ENCODE measurements at regions not wholly inside any gene's neighbourhood (a gene's known extent, or its start where the extent isn't known, plus 50 kb on each side); places are given as distances from the start of the nearest gene placed in this dataset.
A peak's percentile ranks its signal among the peaks of the same experiment; 100 is the strongest.
"Not testable (repeated sequence)": the region's sequence is repeated elsewhere in the genome, so short reads cannot be mapped to it uniquely, and the experiment has no call there.

DNA sequence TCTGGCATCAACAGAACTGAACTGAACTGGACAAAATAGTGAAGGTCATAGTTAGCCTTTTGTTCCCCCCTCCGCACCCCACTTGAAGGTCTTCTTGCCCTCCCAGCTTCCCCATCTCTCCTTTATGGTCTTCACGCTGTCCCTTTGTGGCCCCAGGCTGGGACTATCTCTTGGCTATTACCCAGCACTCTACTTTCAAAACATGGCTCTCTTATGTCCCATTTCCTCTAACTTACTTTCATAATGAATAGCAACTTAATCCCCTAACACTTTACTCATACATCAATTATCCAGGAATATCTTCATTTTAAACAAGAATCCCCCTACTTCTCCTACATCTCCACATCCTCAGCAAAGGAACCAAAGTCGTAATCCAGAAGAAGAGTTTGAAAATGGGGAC lies 135.3 kb upstream of the ITGB1 start:
- no peak overlapping the region for H3K27ac Mint-ChIP-seq

DNA sequence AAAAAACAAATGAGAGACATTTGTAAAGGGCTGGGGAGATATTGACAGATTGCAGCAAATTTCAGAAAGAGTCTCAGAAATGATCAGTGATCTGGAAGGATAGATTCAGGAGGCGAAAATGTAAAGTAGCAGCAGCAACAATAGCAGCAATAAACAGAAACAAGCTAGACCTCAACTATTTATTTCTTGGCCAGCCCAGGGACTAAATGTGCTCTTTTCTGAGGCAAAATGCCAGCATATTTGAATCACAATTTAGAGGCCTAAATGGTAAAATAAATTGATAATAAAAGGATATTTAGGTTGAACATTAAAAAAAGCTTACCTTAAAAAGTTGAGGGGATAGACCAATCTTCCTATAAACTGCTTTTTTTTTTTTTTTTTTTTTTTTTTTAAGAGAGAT lies 134.6 kb upstream of the ITGB1 start:
- no peak overlapping the region for H3K4me3 Mint-ChIP-seq
- peaks cover 5% of the 10 kb centered on the region for H3K4me1 Mint-ChIP-seq (ENCODE audit: low read depth)
- no peak overlapping the region for H3K27ac Mint-ChIP-seq
- no peaks in the 10 kb centered on the region for H3K27me3 Mint-ChIP-seq (ENCODE audit: low read depth)
- H3K36me3 Mint-ChIP-seq (ENCODE audit: low read depth): peaks cover 18% of the 10 kb centered on the region
- H3K9me3 Mint-ChIP-seq: peaks cover 50% of the 10 kb centered on the region

More for the DNA sequence above, 135.3 kb upstream of the ITGB1 start:
- peaks cover 14% of the 10 kb centered on the region for H3K36me3 Mint-ChIP-seq (ENCODE audit: low read depth)
- H3K4me1 Mint-ChIP-seq (ENCODE audit: low read depth): peaks cover 2% of the 10 kb centered on the region
- H3K9me3 Mint-ChIP-seq: peaks cover 46% of the 10 kb centered on the region
- H3K4me3 Mint-ChIP-seq: peak overlapping the region; percentile 8
- no peaks in the 10 kb centered on the region for H3K27me3 Mint-ChIP-seq (ENCODE audit: low read depth)

DNA sequence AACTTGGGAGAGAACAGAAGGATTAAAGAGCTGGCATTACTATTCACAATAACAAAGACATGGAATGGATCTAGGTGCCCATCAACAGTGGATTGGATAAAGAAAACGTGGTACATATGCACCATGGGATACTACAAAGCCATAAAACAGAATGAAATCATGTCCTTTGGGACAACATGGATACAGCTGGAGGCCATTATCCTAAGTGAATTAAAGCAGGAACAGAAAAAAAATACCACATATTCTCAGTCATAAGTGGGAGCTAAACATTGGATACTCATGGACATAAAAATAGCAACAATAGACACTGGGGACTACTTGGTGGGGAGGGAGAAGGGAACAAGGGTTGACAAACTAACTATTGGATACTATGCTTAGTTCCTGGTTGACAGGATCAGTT lies 133.2 kb upstream of the ITGB1 start:
- Mint-ChIP-seq H3K4me1 (ENCODE audit: low read depth) (peaks cover 13% of the 10 kb centered on the region), H3K27me3 (ENCODE audit: low read depth) (no peaks in the 10 kb centered on the region), H3K9me3 (peaks cover 41% of the 10 kb centered on the region), H3K36me3 (ENCODE audit: low read depth) (peaks cover 19% of the 10 kb centered on the region), H3K27ac (no peak overlapping the region), H3K4me3 (no peak overlapping the region)

DNA sequence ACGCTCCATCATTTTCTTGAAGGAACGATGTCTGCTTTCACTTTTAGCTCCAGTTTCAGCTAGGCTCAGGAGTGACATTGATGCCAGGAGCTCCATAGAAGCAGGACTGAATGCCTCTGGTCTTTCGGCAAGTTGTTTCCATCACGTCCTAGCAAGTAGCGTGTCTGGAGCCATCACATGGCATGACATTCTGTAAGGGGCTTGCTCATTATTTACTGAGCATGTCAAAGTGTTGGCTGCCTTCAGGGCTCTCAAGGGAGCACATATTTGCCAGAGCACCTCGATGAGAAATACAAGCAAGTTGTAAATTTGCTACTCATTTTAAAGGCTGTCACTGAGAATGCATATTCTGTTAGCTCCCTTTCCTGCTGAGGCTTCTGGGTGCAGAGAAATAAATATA lies 131.0 kb upstream of the ITGB1 start:
- Mint-ChIP-seq H3K4me3 (no peak overlapping the region), H3K27ac (no peak overlapping the region), H3K27me3 (ENCODE audit: low read depth) (no peaks in the 10 kb centered on the region), H3K9me3 (peaks cover 32% of the 10 kb centered on the region), H3K4me1 (ENCODE audit: low read depth) (peaks cover 11% of the 10 kb centered on the region), H3K36me3 (ENCODE audit: low read depth) (peaks cover 16% of the 10 kb centered on the region)

DNA sequence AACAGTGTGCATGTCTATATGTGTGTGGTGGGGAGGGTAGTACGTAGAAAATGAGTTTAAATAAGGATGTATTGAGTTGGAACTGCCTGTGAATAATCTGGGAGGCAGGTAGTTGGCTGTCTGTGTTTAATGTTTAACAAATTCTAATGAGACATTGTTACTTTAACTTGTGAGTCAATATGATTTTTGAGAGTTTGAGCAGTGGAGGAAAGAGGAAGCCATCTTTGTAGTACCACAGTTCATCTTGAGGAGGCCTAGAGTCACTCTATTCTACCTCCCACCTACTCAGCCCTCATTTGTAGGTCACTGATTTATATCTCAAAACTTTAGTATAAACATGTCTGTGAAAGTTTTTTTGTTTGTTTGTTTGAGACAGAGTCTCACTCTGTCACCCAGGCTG lies 129.9 kb upstream of the ITGB1 start:
- Mint-ChIP-seq H3K4me1 (ENCODE audit: low read depth) (peaks cover 11% of the 10 kb centered on the region), H3K27me3 (ENCODE audit: low read depth) (no peaks in the 10 kb centered on the region), H3K36me3 (ENCODE audit: low read depth) (peaks cover 12% of the 10 kb centered on the region), H3K27ac (peak overlapping the region; percentile 32), H3K4me3 (peak overlapping the region; percentile 20), H3K9me3 (peaks cover 27% of the 10 kb centered on the region)

DNA sequence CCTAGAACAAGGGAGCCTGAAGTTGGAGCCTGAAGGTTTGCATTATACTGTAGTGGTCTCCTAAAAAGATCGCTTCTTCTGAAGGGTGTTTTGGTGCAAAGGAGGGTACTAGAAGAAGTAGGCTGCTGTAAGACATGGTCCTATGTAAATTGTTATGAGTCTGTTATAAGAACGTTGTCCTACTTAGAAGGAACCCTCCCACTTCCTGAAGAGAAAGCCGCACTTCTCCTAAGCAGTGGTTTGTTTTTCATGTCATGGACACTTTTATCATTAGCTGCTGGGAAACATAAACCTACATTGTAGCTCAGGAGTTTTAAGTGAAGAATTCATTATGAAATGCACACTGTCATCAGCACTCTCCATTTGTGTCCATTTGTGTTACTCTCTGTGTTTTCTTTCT lies 129.1 kb upstream of the ITGB1 start:
- no peak overlapping the region for H3K4me3 Mint-ChIP-seq
- peaks cover 23% of the 10 kb centered on the region for H3K9me3 Mint-ChIP-seq
- no peaks in the 10 kb centered on the region for H3K27me3 Mint-ChIP-seq (ENCODE audit: low read depth)
- H3K4me1 Mint-ChIP-seq (ENCODE audit: low read depth): peaks cover 11% of the 10 kb centered on the region
- H3K27ac Mint-ChIP-seq: no peak overlapping the region
- peaks cover 9% of the 10 kb centered on the region for H3K36me3 Mint-ChIP-seq (ENCODE audit: low read depth)

DNA sequence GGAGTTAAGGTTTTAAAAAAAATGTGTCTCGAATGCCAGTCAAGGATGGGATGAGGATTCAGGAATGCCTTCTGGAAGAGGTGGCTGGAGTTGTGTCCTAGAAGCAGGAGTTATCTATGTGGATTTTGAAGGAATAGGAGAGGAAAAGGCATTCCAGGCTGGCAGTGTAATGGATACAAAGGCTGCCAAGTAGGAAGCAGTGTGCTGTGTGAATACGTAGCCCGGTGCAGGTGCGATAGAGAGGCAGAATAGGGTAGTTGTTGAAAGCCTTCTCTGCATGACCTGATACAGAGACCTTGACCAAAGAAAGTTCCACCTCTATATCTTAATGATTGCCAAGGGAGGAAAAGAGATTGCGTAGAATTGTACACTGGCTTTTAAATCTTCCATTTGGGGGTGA lies 128.1 kb upstream of the ITGB1 start:
- peaks cover 11% of the 10 kb centered on the region for H3K4me1 Mint-ChIP-seq (ENCODE audit: low read depth)
- H3K36me3 Mint-ChIP-seq (ENCODE audit: low read depth): peaks cover 9% of the 10 kb centered on the region
- no peak overlapping the region for H3K4me3 Mint-ChIP-seq
- H3K27me3 Mint-ChIP-seq (ENCODE audit: low read depth): no peaks in the 10 kb centered on the region
- no peak overlapping the region for H3K27ac Mint-ChIP-seq
- peaks cover 23% of the 10 kb centered on the region for H3K9me3 Mint-ChIP-seq

DNA sequence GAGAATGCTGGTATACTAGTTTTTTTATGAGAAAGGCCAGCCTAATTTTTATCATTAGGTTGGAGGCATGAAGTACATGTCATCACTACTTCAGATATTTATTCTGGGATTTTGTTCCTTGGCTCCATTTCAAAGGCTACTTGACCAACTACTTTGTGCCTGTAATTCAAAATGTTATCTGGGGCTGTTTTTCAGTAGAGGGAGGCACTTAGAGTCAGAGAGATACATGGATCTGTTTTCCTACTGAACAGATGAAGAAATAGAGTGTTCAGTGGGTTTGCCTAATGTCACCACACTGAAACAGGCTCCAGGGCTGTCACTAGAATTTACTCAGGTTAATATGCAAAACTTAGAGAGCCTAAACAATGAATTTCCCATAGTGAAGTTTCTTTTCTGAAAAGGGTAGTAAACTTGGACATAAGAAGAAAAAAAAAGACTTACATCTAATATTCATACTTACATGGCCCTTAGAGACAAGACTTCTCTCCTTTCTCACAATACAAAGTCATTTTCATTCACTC lies 127.3 kb upstream of the ITGB1 start:
- H3K4me1 Mint-ChIP-seq (ENCODE audit: low read depth): peaks cover 11% of the 10 kb centered on the region
- peaks cover 20% of the 10 kb centered on the region for H3K9me3 Mint-ChIP-seq
- peaks cover 9% of the 10 kb centered on the region for H3K36me3 Mint-ChIP-seq (ENCODE audit: low read depth)
- H3K4me3 Mint-ChIP-seq: no peak overlapping the region
- no peak overlapping the region for H3K27ac Mint-ChIP-seq
- no peaks in the 10 kb centered on the region for H3K27me3 Mint-ChIP-seq (ENCODE audit: low read depth)

DNA sequence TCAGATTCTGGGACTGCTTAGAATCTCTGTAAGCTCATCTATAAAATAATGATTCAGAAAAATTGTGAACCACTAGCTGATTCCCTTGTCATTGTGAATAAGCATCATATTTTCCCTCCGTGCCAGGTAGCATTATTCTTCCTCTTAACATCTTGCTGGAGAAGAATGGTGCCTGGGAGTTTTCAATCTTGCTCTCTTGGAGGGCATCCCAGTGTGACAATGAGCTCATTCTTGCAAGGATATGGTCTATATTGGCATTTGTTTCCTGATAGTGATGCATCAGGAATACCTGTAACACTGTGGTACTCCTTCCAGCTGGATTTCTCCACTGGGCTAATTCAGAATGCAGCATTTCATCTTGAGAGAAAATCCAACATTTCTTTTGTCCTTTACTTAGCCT lies 126.4 kb upstream of the ITGB1 start:
- H3K9me3 Mint-ChIP-seq: peaks cover 16% of the 10 kb centered on the region
- no peak overlapping the region for H3K4me3 Mint-ChIP-seq
- H3K27me3 Mint-ChIP-seq (ENCODE audit: low read depth): no peaks in the 10 kb centered on the region
- no peak overlapping the region for H3K27ac Mint-ChIP-seq
- peaks cover 11% of the 10 kb centered on the region for H3K4me1 Mint-ChIP-seq (ENCODE audit: low read depth)
- H3K36me3 Mint-ChIP-seq (ENCODE audit: low read depth): peaks cover 9% of the 10 kb centered on the region

DNA sequence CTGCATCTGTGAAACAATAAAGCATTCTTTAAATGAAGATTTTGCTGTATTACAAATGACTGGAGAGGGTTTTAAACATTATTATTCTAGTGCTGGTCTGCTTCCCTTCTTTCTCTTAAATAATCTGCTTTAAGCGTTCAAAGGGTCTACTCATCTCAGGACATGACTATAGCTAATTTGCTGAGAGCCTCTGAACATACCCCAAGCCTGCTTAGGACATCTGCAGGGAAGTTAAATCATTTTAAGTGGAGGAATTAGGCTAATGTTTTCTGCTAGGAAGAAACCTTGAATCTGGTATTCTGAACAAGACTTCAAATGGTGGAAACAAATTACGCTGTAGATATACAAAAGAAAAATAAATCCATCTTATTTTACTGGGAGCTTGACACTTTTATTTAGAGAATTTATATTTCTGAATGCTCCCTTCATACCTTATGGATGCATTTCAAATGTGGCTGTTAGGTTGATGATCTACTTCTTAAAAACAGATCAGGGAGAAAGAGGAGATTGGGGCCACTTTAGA lies 124.4 kb upstream of the ITGB1 start:
- H3K9me3 Mint-ChIP-seq: peaks cover 8% of the 10 kb centered on the region
- no peaks in the 10 kb centered on the region for H3K27me3 Mint-ChIP-seq (ENCODE audit: low read depth)
- H3K4me1 Mint-ChIP-seq (ENCODE audit: low read depth): peaks cover 7% of the 10 kb centered on the region
- no peak overlapping the region for H3K27ac Mint-ChIP-seq
- peaks cover 3% of the 10 kb centered on the region for H3K36me3 Mint-ChIP-seq (ENCODE audit: low read depth)
- H3K4me3 Mint-ChIP-seq: no peak overlapping the region

DNA sequence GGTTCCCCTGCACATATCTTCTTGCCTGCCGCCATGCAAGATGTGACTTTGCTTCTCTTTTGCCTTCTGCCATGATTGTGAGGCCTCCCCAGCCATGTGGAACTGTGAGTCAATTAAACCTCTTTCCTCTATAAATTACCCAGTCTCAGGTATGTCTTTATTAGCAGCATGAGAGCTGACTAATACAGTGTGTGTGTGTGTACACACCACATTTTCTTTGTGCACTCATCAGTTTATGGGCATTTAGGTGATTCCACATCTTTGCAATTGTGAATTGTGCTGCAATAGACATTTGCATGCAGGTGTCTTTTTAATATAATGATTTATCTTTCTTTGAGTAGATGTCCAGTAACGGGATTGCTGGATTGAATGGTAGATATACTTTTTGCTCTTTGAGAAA lies 122.4 kb upstream of the ITGB1 start:
- H3K27ac Mint-ChIP-seq; H3K27me3 Mint-ChIP-seq (ENCODE audit: low read depth); H3K9me3 Mint-ChIP-seq; H3K4me1 Mint-ChIP-seq (ENCODE audit: low read depth); H3K4me3 Mint-ChIP-seq; H3K36me3 Mint-ChIP-seq (ENCODE audit: low read depth): not testable (repeated sequence)

DNA sequence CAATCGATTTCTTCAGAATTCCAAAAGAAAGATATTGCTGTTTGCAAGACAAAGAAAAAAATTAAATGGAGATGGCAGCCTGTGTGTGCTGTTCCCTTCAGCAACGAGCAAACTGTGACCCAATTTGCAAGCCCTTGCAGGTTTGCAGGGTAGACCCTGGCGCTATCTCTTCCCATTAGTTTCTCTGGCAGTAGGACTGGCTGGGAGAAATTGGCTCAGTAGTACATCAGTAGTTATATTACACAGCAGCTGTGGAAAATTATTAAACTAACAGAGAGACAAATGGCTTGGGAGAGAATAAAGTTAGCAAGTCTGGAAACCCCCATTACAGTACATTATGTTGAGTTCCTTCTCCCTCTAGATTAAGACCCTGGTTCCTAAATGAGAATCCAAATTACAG lies 116.4 kb upstream of the ITGB1 start:
- H3K36me3 Mint-ChIP-seq (ENCODE audit: low read depth): peaks cover 2% of the 10 kb centered on the region
- H3K9me3 Mint-ChIP-seq: peaks cover 1% of the 10 kb centered on the region
- H3K27ac Mint-ChIP-seq: no peak overlapping the region
- H3K4me1 Mint-ChIP-seq (ENCODE audit: low read depth): no peaks in the 10 kb centered on the region
- H3K4me3 Mint-ChIP-seq: no peak overlapping the region
- no peaks in the 10 kb centered on the region for H3K27me3 Mint-ChIP-seq (ENCODE audit: low read depth)

DNA sequence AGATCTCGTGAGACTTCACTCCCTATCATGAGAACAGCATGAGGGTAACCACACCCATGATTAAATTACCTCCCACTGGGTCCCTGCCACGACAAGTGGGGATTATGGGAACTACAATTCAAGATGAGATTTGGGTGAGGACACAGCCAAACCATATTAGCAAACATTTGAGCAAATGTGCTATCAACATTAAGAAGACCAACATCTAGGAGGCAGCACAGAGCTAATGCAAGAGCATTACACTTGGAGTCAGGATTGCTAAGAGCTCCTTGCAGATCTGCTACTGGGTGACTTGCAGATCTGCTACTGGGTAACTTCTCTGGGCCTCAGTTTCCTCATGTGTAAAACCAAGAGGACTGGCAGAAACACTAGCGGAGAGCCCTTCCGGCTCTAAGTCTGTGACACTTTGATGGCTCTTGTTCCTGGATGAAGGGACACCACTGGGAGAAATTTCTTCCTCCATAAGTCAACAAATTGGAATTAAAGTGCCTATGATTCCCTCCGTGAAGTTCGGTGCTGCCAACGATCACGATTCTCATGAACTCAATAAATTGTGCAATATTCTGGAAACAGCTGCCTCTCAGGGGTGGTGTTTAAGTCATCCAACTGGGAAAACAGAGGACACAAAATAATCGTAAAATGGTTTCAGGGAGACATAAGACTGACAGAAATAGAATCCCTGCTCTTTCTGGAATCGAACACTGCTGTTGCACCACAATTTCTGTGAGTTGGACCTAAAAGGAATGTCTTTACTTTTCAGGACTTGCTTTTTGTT lies 115.8 kb upstream of the ITGB1 start:
- H3K4me3 Mint-ChIP-seq: no peak overlapping the region
- H3K4me1 Mint-ChIP-seq (ENCODE audit: low read depth): no peaks in the 10 kb centered on the region
- peaks cover 2% of the 10 kb centered on the region for H3K36me3 Mint-ChIP-seq (ENCODE audit: low read depth)
- H3K27me3 Mint-ChIP-seq (ENCODE audit: low read depth): no peaks in the 10 kb centered on the region
- no peak overlapping the region for H3K27ac Mint-ChIP-seq
- H3K9me3 Mint-ChIP-seq: no peaks in the 10 kb centered on the region

DNA sequence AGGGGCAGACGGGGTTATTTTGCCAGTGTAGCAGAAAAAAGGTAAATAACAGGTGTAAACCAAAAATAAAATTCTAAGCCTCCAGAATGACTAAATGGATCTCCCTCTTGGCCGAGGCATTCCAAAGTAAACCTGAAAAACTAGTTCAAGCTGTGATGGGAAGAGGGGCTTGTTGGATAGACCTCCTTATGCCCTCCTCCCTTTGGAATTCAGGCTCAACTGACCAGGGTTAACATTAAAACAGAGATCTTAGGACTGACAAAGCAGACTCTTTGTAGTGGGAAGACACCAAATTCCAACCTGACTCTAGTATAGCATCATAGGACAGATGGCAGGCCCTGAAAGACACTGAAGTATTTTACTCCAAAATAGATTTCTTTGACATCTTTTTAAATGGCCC lies 113.8 kb upstream of the ITGB1 start:
- H3K27ac Mint-ChIP-seq: no peak overlapping the region
- no peaks in the 10 kb centered on the region for H3K4me1 Mint-ChIP-seq (ENCODE audit: low read depth)
- no peaks in the 10 kb centered on the region for H3K27me3 Mint-ChIP-seq (ENCODE audit: low read depth)
- no peaks in the 10 kb centered on the region for H3K36me3 Mint-ChIP-seq (ENCODE audit: low read depth)
- no peaks in the 10 kb centered on the region for H3K9me3 Mint-ChIP-seq
- H3K4me3 Mint-ChIP-seq: no peak overlapping the region

DNA sequence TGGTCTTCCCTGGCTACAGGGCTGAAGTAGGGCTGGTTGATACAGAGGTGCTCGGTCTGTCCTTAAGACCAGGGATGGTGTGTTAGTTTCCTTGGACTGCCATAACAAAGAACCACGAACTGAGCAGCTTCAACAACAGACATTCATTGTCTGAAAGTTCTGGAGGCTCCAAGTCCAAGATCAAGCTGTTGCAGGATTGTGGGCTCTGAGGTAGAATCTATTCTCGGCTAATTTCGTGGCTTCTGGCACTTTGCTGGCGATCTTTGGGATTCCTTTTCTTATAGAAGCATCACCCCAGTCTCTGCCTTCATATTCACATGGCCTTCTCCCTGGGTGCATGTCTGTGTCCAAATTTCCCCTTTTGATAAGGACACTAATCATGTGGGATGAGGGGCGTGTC lies 112.1 kb upstream of the ITGB1 start:
- Mint-ChIP-seq H3K4me1 (ENCODE audit: low read depth) (no peaks in the 10 kb centered on the region), H3K9me3 (no peaks in the 10 kb centered on the region), H3K27ac (no peak overlapping the region), H3K36me3 (ENCODE audit: low read depth) (no peaks in the 10 kb centered on the region), H3K4me3 (no peak overlapping the region), H3K27me3 (ENCODE audit: low read depth) (no peaks in the 10 kb centered on the region)
